LNCAP (cell line): ENCODE measurements at regions not wholly inside any gene's neighbourhood (a gene's known extent, or its start where the extent isn't known, plus 50 kb on each side); places are given as distances from the start of the nearest gene placed in this dataset.

Experiments
- CTCF ChIP-seq: fragments of 450-650 bp; IDR thresholded peaks from 2 replicates; pipeline ENCODE4 v1.5.1; 2017; ENCODE audit warnings: mild to moderate bottlenecking

- TF ChIP-seq CTCF = peak; percentile 59
Measured at GRCh38 chr2:146661473-146662096, 1183.2 kb upstream of the ACVR2A start.

GRCh38 chr2:146659976-146660375 is 1184.9 kb upstream of the ACVR2A start:
- TF ChIP-seq CTCF = no peak

DNA sequence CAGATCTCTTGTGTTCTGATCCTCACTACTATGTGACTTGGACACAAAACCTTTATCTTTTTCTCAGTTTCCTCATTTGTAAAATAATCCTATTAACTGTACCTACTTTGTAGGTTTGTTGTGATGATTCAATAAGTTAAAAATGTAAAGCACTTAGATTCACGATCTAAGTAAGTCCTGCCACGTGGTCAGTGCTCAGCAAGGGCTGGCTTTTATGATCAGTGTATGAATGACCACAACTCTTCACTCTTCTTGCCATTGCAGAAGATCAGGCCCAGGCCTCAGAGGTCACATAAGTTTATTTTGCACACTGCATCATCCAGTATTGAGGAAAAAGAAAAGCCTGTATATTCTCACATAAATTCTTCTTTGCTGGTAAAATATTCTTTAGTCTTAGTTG is 1192.5 kb upstream of the ACVR2A start:
- no peak for TF ChIP-seq CTCF

- TF ChIP-seq CTCF = no peak
Measured at GRCh38 chr2:146651361-146651760, 1193.5 kb upstream of the ACVR2A start.

- no peak for TF ChIP-seq CTCF
Measured at GRCh38 chr2:146642066-146642465, 1202.8 kb upstream of the ACVR2A start.

- no peak for TF ChIP-seq CTCF
Measured at GRCh38 chr2:146634230-146635097, 1210.4 kb upstream of the ACVR2A start.

DNA sequence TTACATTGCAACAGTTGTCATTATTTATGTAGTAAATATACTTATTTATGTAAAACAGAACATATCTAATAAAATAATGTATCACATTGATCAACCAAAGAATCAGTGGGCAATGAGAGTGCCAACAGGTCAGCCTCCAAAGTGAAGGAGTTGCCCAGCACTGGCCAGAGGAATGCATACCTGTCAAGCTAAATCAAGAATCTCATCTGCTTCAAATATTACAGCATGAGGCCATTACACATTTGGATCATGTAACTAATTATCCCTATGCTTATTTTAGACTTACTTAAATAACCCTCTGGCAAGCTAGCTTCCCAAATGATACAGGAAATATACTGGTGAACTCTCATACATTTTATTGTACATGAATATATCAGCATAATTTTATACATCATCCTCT is 1211.7 kb upstream of the ACVR2A start:
- TF ChIP-seq CTCF = no peak
